HG03439 (cell line): ENCODE measurements at regions not wholly inside any gene's neighbourhood (a gene's known extent, or its start where the extent isn't known, plus 50 kb on each side); places are given as distances from the start of the nearest gene placed in this dataset.

ENCODE experiments used
- ATAC-seq: cut with Tn5 transposase; IDR thresholded peaks from one replicate; pipeline ENCODE4 v1.9.1; 2021; ENCODE audit warnings: mild to moderate bottlenecking, moderate library complexity; ENCODE audit not compliant: unreplicated experiment

DNA sequence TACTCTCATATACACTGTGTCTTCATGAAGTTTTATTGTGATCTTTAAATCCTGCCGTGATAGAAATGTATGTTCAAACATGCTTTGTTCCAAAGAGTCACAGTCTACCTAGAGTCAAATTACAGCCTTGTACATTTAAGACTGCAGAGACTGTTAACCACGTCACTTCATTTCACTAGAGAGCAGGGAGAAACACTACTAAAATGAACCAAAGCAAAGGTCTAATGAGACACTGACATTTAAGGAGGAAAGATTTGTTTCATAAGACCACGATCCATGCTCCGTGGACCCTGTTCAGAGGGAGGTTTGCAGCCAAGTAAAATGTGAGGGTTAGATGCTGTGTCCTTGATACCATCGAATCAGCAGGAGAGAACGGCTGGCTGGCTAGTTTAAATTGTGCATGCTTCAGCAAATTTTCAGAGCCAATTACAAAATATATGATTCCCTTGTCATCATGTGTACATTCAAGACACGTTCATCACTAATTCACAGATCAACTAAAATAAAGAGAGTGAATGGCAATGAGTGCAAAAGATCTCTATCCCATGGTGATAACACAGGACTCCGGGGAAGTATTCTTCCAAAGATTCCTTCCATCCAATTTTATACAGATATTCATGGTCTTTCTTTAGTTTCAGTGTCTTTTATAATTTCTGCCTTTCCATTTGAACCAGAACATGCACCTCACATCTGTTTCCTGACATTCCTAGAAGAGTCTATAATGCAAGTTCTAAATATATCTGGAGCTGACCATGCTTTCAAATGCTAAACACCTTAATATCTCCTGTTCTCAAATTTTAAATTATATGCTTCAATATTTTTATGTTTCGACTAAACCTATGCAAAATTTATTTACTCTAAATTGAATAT, 960.9 kb upstream of the FAT3 start:
- ATAC-seq: no peak

- ATAC-seq: no peak
These were observed 963.1 kb upstream of the FAT3 start for GRCh38 chr11:91261513-91261912.

DNA sequence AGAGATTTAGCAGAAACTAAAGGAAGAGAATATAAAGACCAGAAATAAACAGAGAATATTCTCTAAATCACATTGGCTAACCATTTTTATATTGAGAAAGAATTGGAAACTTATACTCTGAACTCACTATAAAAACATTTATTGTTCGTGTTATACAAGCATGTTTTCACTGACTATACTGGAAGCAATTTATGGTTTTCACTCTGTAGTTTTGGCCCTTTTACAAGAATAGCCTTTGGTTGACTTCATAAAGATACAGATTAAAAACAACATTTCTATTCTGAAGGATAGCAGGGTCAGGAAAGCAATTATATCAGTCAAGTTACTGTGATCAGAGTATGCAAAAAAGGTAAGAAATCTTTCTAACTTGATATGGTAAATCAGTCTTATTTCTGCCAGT, 965.7 kb upstream of the FAT3 start:
- no peak for ATAC-seq

DNA sequence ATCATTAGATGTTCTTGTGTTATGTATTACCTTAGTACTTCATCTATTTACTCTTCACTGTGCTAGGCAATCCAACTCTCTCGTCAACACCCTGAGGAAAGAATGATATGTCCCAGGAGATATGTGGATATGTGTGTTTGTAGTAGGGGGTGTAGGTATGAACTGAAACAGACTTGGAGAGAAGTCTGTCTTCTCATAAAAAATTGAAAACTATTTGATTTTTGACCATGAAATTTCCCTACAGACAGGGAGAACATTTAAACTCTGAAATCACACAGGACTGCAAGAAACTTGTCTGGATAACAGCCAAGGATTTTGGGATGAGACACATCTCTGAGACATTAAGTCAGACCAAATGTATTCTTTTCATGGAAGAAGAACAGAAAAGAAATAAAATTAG, 967.0 kb upstream of the FAT3 start:
- no peak for ATAC-seq

GRCh38 chr11:91248199-91248807, 976.3 kb upstream of the FAT3 start:
- ATAC-seq: peak; percentile 64

DNA sequence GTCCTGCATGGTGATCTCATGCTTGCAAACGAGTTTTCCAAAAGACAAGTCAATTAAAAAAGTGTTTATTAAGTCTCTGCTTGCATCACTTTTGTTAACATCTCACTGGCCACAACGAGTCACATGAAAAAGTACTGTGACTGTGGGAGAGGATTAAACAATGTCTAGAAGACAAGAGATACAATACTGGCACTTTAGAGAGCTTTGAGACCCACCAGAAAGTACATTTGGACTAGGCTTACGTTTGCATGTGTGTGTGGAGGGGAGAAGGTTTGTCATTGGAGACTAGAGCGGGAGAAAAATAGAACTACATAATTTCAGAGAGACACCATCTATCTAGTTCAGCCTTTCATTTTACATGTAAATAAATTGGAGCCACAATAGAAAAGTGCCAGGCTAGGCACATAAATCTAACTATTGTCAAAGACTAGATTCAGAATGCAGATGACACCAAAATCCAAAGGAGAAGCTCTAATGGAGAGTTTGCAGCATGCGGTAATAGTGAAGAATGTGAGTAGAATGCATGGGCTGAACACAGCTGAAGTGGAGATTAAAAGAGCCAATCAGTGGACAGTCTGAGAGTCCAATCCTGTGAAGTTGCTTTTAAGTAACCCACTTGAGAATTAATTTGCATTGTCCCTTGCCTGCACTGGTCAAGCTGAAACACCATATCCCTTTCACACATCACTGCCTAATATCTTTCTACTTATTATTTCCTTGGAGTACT, 977.4 kb upstream of the FAT3 start:
- ATAC-seq: no peak

DNA sequence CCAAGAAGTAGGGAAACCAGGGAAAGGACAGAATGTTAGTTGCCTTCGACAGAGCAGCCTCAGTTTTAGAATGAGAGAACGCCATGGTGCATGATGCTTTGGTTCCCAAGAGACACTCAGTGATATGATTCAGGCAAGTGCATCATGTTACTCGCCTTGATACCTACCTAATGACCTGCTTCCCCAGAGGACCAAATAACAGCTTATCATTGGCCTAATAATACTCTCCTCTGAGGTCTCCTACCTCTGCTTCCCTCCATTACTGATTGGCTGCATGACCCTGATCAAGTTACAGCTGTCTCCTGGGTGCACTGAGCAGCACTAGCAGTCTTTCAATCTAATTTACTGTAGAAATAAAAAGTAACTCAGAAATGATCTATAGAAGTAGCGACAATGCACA, 979.7 kb upstream of the FAT3 start:
- no peak for ATAC-seq

DNA sequence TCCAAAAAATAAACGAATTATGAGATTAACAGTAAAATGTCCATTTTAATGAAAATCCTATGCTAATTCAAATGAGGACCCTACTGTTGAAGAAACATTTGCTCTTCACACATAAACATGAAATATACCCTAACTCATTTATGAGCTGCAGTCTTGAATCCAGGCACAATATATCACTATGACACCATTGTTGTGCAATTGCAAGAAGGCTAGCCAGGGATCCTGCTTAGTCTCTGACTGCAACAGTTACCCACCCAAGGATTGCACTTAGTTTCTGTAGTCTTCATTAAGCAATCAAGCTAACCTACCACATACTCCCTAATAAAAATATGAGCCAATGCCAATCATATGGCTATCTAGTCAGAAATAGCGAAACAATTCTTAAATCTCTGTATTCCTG, 981.0 kb upstream of the FAT3 start:
- no peak for ATAC-seq

GRCh38 chr11:91243051-91243450, 981.6 kb upstream of the FAT3 start:
- ATAC-seq: no peak

GRCh38 chr11:91241226-91241625, 983.4 kb upstream of the FAT3 start:
- ATAC-seq: no peak

GRCh38 chr11:91239359-91239758, 985.3 kb upstream of the FAT3 start:
- ATAC-seq: no peak

DNA sequence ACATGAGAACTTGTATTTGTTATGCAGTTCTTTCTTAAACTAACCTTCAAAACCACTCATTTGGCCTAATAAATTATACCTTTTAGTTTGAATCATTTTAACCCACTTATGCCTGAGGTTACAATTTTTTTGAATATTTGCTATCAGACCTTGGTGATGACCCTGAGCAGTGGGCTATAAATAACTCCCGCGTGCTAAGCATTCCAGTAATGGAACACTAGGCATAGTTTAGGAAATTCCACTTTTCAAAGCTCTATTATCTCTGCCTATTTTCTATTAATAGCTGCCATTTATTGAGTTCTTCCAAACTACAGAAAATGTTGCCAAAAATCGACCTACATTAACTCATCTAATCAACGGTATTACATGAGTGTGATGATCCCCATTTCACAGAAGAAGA, 993.4 kb upstream of the FAT3 start:
- ATAC-seq: no peak

- ATAC-seq: no peak
These were observed 994.0 kb upstream of the FAT3 start for GRCh38 chr11:91230647-91231046.

GRCh38 chr11:91222830-91223229, 1000.0 kb upstream of the CHORDC1 start:
- ATAC-seq: no peak

DNA sequence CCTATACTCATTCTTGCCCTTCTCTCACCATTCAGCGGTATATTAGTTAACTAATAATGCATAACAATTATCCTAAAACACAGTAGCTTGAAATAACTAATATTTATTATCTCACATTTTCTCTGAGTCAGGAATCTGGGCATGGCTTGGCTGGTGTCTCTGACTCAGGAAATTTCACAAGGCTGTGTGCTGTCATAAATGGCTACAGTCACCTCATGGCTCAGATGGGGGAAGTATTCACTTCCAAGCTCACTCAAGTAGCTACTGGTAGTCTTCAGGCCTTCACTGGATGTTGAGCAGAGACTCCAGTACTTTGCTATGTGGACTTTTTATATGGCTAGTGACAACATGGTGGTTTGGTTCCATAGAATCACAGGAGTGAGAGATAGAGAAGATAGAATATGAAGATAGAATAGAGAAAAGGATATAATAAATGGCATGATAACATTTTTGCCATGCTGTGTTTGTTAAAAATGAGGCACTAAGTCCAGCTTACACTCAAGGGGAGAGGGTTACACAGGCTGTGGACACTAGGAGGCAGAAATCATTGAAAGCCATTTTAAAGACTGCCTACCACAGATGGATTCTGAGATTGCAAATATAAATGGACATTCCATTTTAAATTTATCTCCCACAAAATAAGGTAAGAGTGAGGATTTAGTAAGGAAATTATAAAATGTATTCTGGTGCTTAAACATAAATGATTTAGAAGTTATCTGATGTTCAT, 997.8 kb upstream of the CHORDC1 start:
- no peak for ATAC-seq

GRCh38 chr11:91219535-91219934, 996.7 kb upstream of the CHORDC1 start:
- ATAC-seq: no peak

DNA sequence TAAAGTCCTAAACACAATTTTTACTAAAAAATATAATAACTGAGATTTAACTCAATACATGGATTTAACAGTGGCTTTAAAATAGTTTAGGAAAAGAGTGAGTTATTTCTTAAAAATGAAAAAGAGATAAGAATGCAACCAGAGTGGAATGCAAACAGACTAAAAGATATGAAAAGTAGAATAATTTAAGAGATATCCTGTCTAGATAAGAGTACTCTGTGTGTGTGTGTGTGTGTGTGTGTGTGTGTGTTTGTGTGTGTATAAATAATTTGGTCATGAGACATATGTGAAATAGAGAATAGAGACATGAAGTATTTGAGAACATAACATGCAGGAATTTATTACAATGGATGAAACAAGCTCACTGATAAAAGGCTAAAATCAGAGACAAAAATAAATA, 986.9 kb upstream of the CHORDC1 start:
- ATAC-seq: no peak

DNA sequence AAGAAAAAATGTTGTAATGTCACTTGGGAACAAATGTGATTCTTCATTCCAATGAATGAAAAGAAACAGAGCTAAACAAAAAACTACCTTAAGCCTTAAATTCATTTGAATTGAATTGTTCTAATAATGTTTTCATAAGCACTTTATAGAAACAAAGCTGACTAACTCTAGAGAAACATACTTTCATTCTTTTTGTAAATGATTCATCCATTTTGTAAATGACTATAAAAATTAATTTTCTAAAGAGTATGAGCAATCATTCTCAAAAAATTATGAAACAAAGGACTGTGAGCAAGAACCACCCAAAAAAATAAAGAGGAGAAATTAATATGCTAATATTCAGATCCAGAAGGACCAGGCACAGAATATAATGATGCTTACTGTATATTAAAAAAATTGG, 986.5 kb upstream of the CHORDC1 start:
- ATAC-seq: no peak

DNA sequence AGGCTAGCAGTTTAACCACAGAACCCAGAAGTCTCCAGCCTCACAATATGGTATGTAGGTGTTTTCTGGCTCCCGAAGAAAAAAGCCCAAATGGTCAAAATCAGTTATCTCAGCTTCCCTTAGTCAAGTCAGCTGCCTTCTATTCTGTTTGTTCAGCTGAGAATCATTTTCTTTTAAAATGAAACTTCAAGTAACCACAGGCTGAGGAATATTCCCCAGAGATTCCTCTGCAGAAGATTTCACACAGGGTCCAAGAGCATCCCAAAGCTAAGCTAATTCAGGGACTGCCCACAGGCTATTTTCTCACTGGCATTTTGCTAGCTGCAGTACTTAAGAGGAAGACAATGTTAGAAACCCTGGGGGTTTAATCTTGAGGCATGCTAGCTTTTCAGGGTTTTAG, 977.0 kb upstream of the CHORDC1 start:
- no peak for ATAC-seq

GRCh38 chr11:91194546-91194945, 971.7 kb upstream of the CHORDC1 start:
- no peak for ATAC-seq

DNA sequence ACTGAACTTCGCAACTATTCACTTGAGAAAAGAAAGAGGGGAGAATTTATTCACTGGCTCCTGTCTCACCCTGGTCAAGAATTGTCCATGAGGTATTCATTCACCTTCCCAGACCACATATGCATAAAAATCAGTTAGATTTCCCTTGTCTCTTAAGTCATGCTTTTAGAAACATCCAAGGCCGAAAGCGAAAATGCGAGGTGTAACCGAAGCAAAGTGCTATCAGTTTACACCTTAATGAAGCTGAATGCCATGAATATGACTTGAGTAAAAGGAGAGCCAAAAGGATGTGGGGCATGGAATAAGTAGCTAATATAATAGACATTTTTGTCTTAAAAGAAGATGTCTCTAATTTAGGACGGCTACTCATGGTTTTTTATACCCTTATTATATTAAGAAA, 965.6 kb upstream of the CHORDC1 start:
- ATAC-seq: no peak
